Stimulated activated CD4-positive, alpha-beta T cell treated with anti-CD3 and anti-CD28 coated beads, Interleukin-15, amount 100 ng/mL, for 1 hour (primary cell): ENCODE measurements at regions not wholly inside any gene's neighbourhood (a gene's known extent, or its start where the extent isn't known, plus 50 kb on each side); places are given as distances from the start of the nearest gene placed in this dataset.
"Not testable (repeated sequence)": the region's sequence is repeated elsewhere in the genome, so short reads cannot be mapped to it uniquely, and the experiment has no call there.

Experiments used
- DNase-seq, 2 donors: peaks; one replicate each; pipeline ENCODE4 v3.0.0-alpha.2; 2020; ENCODE audit warnings: low read depth in 1 of 2, low spot score in 1 of 2

- not testable (repeated sequence) for DNase-seq
Measured at GRCh38 chrY:7588176-7588575, 676.6 kb upstream of the AMELY start.

- no peak for DNase-seq
Measured at GRCh38 chrY:7562541-7562940, 651.0 kb upstream of the AMELY start.

- no peak for DNase-seq
Measured at GRCh38 chrY:7557675-7558074, 646.1 kb upstream of the AMELY start.

- no peak for DNase-seq
Measured at GRCh38 chrY:7555006-7555405, 643.5 kb upstream of the AMELY start.

- no peak for DNase-seq
Measured at GRCh38 chrY:7545060-7545459, 633.5 kb upstream of the AMELY start.

- DNase-seq, result no peak
Measured at GRCh38 chrY:7544172-7544770, 632.7 kb upstream of the AMELY start.

- no peak for DNase-seq
Measured at GRCh38 chrY:7543506-7543905, 632.0 kb upstream of the AMELY start.

GRCh38 chrY:7542256-7542858, 630.8 kb upstream of the AMELY start:
- DNase-seq, result no peak

- DNase-seq, result no peak
Measured at GRCh38 chrY:7529396-7529795, 617.8 kb upstream of the AMELY start.

- DNase-seq, result not testable (repeated sequence)
Measured at GRCh38 chrY:7527568-7527967, 616.0 kb upstream of the AMELY start.

- DNase-seq, result no peak
Measured at GRCh38 chrY:7518387-7518786, 606.8 kb upstream of the AMELY start.

GRCh38 chrY:7516268-7516667, 604.7 kb upstream of the AMELY start:
- no peak for DNase-seq

GRCh38 chrY:7515812-7516211, 604.3 kb upstream of the AMELY start:
- DNase-seq, result no peak

GRCh38 chrY:7502896-7503295, 591.3 kb upstream of the AMELY start:
- DNase-seq, result no peak

- DNase-seq, result no peak
Measured at GRCh38 chrY:7501236-7501635, 589.7 kb upstream of the AMELY start.

- DNase-seq, result no peak
Measured at GRCh38 chrY:7496001-7496400, 584.4 kb upstream of the AMELY start.

- DNase-seq, result not testable (repeated sequence)
Measured at GRCh38 chrY:7484455-7485285, 573.1 kb upstream of the AMELY start.

- DNase-seq, result no peak
Measured at GRCh38 chrY:7471976-7472375, 560.4 kb upstream of the AMELY start.

- no peak for DNase-seq
Measured at GRCh38 chrY:7470037-7470436, 558.5 kb upstream of the AMELY start.

GRCh38 chrY:7468951-7469745, 557.6 kb upstream of the AMELY start:
- DNase-seq, result no peak

- no peak for DNase-seq
Measured at GRCh38 chrY:7467796-7468520, 556.4 kb upstream of the AMELY start.
